GM12878 (cell line): ENCODE measurements at regions not wholly inside any gene's neighbourhood (a gene's known extent, or its start where the extent isn't known, plus 50 kb on each side); places are given as distances from the start of the nearest gene placed in this dataset.

Source experiments
- ATAC-seq: fragments of 200-7000 bp; cut with Tn5 transposase; 3 replicates; pipeline ENCODE4 v1.9.1; 2020; ENCODE audit warnings: mild to moderate bottlenecking, moderate library complexity
- BruUV-seq: library from RNA; stranded (reverse); fragments of 400-500 nt; replicated peaks from 2 replicates; lab custom pipeline; 2021; lab: Mats Ljungman, UMichigan
- CTCF ChIA-PET: fragments of 300-600 bp; sonication (Branson Sonifier 250); formaldehyde crosslinking; extraction: SDS; loops from one replicate; lab custom pipeline; 2021; ENCODE audit warnings: inconsistent platforms; lab: Yijun Ruan, JAX
- POLR2A ChIA-PET: fragments of 350-600 bp; formaldehyde crosslinking; extraction: SDS; loops from one replicate; lab custom pipeline; 2021; ENCODE audit warnings: inconsistent platforms; lab: Charles Lee
- RAD21 ChIA-PET: fragments of 300-600 bp; sonication (Branson Sonifier 250); formaldehyde crosslinking; loops from one replicate; lab custom pipeline; 2023; ENCODE audit warnings: antibody characterized with exemption; ENCODE audit not compliant: unreplicated experiment; lab: Charles Lee
- SMC1A ChIA-PET: fragments of 300-600 bp; sonication (Branson Sonifier 250); formaldehyde crosslinking; loops from one replicate; lab custom pipeline; 2023; ENCODE audit not compliant: unreplicated experiment, uncharacterized antibody; lab: Charles Lee
- DNase-seq: peaks from one replicate; pipeline ENCODE4 v3.0.0-alpha.2; 2011; ENCODE audit warnings: low read depth, low spot score
- FAIRE-seq: peaks from 3 replicates; lab custom pipeline; 2011; peaks lifted over from hg19 to GRCh38; lab: Jason Lieb, UNC
- H2AFZ ChIP-seq: 2 replicates; pipeline ENCODE4 v1.6.0; 2011; ENCODE audit warnings: low read depth, low read length, control low read depth; ENCODE audit not compliant: control insufficient read depth
- H3K27ac ChIP-seq: 2 replicates; pipeline ENCODE4 v1.5.1; 2011; ENCODE audit warnings: control low read depth; ENCODE audit not compliant: control insufficient read depth, insufficient read depth
- H3K27me3 ChIP-seq, 2 experiments: replicated peaks in 1 of 2; 2 replicates each; pipeline versions ENCODE4 v1.6.0 to v1.6.1; 2011; ENCODE audit warnings: low read length in 1 of 2; ENCODE audit not compliant: control insufficient read depth in 2 of 2, insufficient read depth in 2 of 2
- H3K36me3 ChIP-seq, 2 experiments: 2 replicates each; pipeline ENCODE4 v1.5.1; 2011; ENCODE audit warnings: low read length in 1 of 2; ENCODE audit not compliant: control insufficient read depth in 2 of 2, insufficient read depth in 2 of 2
- H3K4me1 ChIP-seq: 2 replicates; pipeline ENCODE4 v1.6.1; 2011; ENCODE audit warnings: mild to moderate bottlenecking, low read length, moderate library complexity, mixed read lengths; ENCODE audit not compliant: control insufficient read depth, insufficient read depth
- H3K4me2 ChIP-seq: 2 replicates; pipeline ENCODE4 v1.6.0; 2011; ENCODE audit warnings: control low read depth; ENCODE audit not compliant: control insufficient read depth, insufficient read depth
- H3K4me3 ChIP-seq: fragments of 200-600 bp; sonication (generic); 2 replicates; pipeline ENCODE4 v1.5.1; 2016
- H3K79me2 ChIP-seq: 2 replicates; pipeline ENCODE4 v1.6.0; 2011; ENCODE audit warnings: low read length; ENCODE audit not compliant: control insufficient read depth, insufficient read depth
- H3K9ac ChIP-seq: 2 replicates; pipeline ENCODE4 v1.8.0; 2011; ENCODE audit warnings: low read length, control low read depth, mixed read lengths; ENCODE audit not compliant: control insufficient read depth, insufficient read depth
- H3K9me3 ChIP-seq: replicated peaks from 3 replicates; pipeline ENCODE4 v1.5.1; 2011; ENCODE audit warnings: mild to moderate bottlenecking, low read length; ENCODE audit not compliant: control insufficient read depth, insufficient read depth
- H4K20me1 ChIP-seq: 2 replicates; pipeline ENCODE4 v1.6.0; 2011; ENCODE audit not compliant: control insufficient read depth, insufficient read depth
- BACH1 ChIP-seq: fragments of 450-650 bp; IDR thresholded peaks from 2 replicates; pipeline ENCODE4 v1.6.1; 2017; ENCODE audit warnings: mild to moderate bottlenecking, borderline replicate concordance
- BCL3 ChIP-seq: IDR thresholded peaks from 2 replicates; pipeline ENCODE4 v1.6.1; 2011; ENCODE audit warnings: borderline replicate concordance, low read depth, mild to moderate bottlenecking, moderate library complexity, low read length; ENCODE audit not compliant: insufficient read depth, poor library complexity, severe bottlenecking
- CBFB ChIP-seq: IDR thresholded peaks from 2 replicates; pipeline ENCODE4 v1.6.1; 2016; ENCODE audit warnings: antibody characterized with exemption, low read depth
- CEBPB ChIP-seq, 2 experiments: fragments of 150-350 bp in 1 of 2; IDR thresholded peaks; 2 replicates each; pipeline ENCODE4 v1.6.1; 2012 to 2014; ENCODE audit warnings: low read depth in 2 of 2, low read length in 2 of 2, borderline replicate concordance in 1 of 2, inconsistent platforms in 1 of 2
- DPF2 ChIP-seq: fragments of 450-650 bp; IDR thresholded peaks from 2 replicates; pipeline ENCODE4 v1.6.1; 2017; ENCODE audit warnings: mild to moderate bottlenecking
- EED ChIP-seq: sonication (generic); IDR thresholded peaks from 2 replicates; pipeline ENCODE4 v1.6.1; 2016; ENCODE audit warnings: antibody characterized with exemption, low read depth
- ELK1 ChIP-seq: IDR thresholded peaks from 2 replicates; pipeline ENCODE4 v1.6.1; 2012; ENCODE audit warnings: low read depth, low read length, improper control_type of control experiment
- HDAC6 ChIP-seq: fragments of 200-600 bp; sonication (generic); IDR thresholded peaks from one replicate; pipeline ENCODE4 v1.8.0; 2017; ENCODE audit warnings: antibody characterized with exemption; ENCODE audit not compliant: unreplicated experiment
- MEF2B ChIP-seq: fragments of 450-650 bp; IDR thresholded peaks from 2 replicates; pipeline ENCODE4 v1.6.1; 2018; ENCODE audit warnings: mild to moderate bottlenecking, moderate library complexity; ENCODE audit not compliant: partially characterized antibody, poor library complexity, severe bottlenecking
- NR2C1 ChIP-seq: fragments of 450-650 bp; IDR thresholded peaks from 2 replicates; pipeline ENCODE4 v1.6.1; 2017; ENCODE audit warnings: antibody characterized with exemption, mild to moderate bottlenecking, moderate library complexity
- RAD21 ChIP-seq: IDR thresholded peaks from 2 replicates; pipeline ENCODE4 v1.6.1; 2011; ENCODE audit warnings: mild to moderate bottlenecking, low read depth, low read length, moderate library complexity; ENCODE audit not compliant: insufficient read depth
- SMAD1 ChIP-seq: fragments of 450-650 bp; IDR thresholded peaks from 2 replicates; pipeline ENCODE4 v1.6.1; 2018; ENCODE audit warnings: mild to moderate bottlenecking, low read depth; ENCODE audit not compliant: partially characterized antibody
- SUZ12 ChIP-seq: fragments of 200-600 bp; sonication (generic); IDR thresholded peaks from one replicate; pipeline ENCODE4 v1.6.1; 2018; ENCODE audit warnings: antibody characterized with exemption, mild to moderate bottlenecking; ENCODE audit not compliant: unreplicated experiment
- TCF3 ChIP-seq: IDR thresholded peaks from 2 replicates; pipeline ENCODE4 v1.6.1; 2012; ENCODE audit warnings: low read depth, mild to moderate bottlenecking, low read length, borderline replicate concordance; ENCODE audit not compliant: insufficient read depth
- USF1 ChIP-seq: IDR thresholded peaks from 2 replicates; pipeline ENCODE4 v1.6.1; 2011; ENCODE audit warnings: borderline replicate concordance, low read depth, mild to moderate bottlenecking, moderate library complexity, mixed read lengths, low read length; ENCODE audit not compliant: insufficient read depth; ENCODE audit errors: extremely low read length
- YY1 ChIP-seq: IDR thresholded peaks from 2 replicates; pipeline ENCODE4 v1.6.1; 2011; ENCODE audit warnings: low read depth, mild to moderate bottlenecking, low read length
- ZNF592 ChIP-seq: fragments of 450-650 bp; IDR thresholded peaks from 2 replicates; pipeline ENCODE4 v1.6.1; 2017; ENCODE audit warnings: mild to moderate bottlenecking, moderate library complexity
- WGBS: methylation state at CpG from one replicate; pipeline ENCODE4 v1.1.6; 2016; ENCODE audit warnings: low lambda C conversion rate; ENCODE audit not compliant: insufficient replicate concordance, insufficient coverage; ENCODE audit errors: missing lambda C conversion rate; 5-methylcytosine and 5-hydroxymethylcytosine counted together
- in situ Hi-C: fragments of 300-500 bp; cut with MboI; formaldehyde crosslinking; loops from 9 replicates; pipeline ENCODE4 v1.14.3; 2018; ENCODE audit warnings: mixed read lengths
- intact Hi-C: fragments of 100-400 bp; cut with micrococcal nuclease; formaldehyde crosslinking; loops from one replicate; pipeline ENCODE4 v1.14.2; 2022; ENCODE audit not compliant: unreplicated experiment

GRCh38 chr13:46961719-46962118 lies 64.9 kb upstream of the HTR2A start:
- Histone ChIP-seq H3K79me2 (no peaks in the 10 kb centered on the region), H3K4me3 (no peak overlapping the region), H4K20me1 (no peaks in the 10 kb centered on the region), H3K9me3 (no peaks in the 10 kb centered on the region; the same call in 2 of the 3 replicates), H3K4me2 (peak overlapping the region; percentile 35; the same call in 1 of the 2 replicates), H3K27ac (no peak overlapping the region), H3K9ac (no peak overlapping the region), H3K36me3 (no peaks in the 10 kb centered on the region), H3K4me1 (peaks cover 16% of the 10 kb centered on the region), H3K27me3 (no peaks in the 10 kb centered on the region), H2AFZ (no peak overlapping the region)
- CTCF ChIA-PET = interaction anchor here (0.6 to 6.1 kb wide), 14 partner anchors 11 to 814 kb away, joined by 3 to 51 read pairs (median 5); no protein-coding TSS in a partner anchor
- SMC1A ChIA-PET = interaction anchor here (1.0 to 1.2 kb wide), 5 partner anchors 11 to 165 kb away, joined by 3 to 4 read pairs (median 3); partner anchors contain the start of gene ESD
- RAD21 ChIA-PET = interaction anchor here (1.4 kb wide), 1 partner anchor 814 kb away, joined by 3 read pairs; no protein-coding TSS in a partner anchor
- in situ Hi-C loops = no loop called here
- POLR2A ChIA-PET = no interaction called here
- BruUV-seq = no TSS peak
- peak; percentile 100 for ATAC-seq
- FAIRE-seq = peak; percentile 89
- 0% methylated on average over 2 of the region's 2 CpGs for WGBS
- intact Hi-C loops = loop anchor here (1.0 to 10.0 kb wide), 3 partner anchors 136 to 483 kb away; no protein-coding TSS in a partner anchor
- DNase-seq = peak; percentile 86
- no peak for TF ChIP-seq HDAC6
- peak; percentile 26; the same call in 1 of the 2 replicates for TF ChIP-seq RAD21
- TF ChIP-seq ELK1 = no peak
- peak; percentile 57; the same call in 1 of the 2 replicates for TF ChIP-seq EED
- no peak for TF ChIP-seq BACH1
- TF ChIP-seq ZNF592 = no peak
- TF ChIP-seq CBFB = no peak
- TF ChIP-seq YY1 = no peak
- TF ChIP-seq MEF2B = no peak
- TF ChIP-seq DPF2 = no peak
- no peak for TF ChIP-seq NR2C1
- no peak for TF ChIP-seq SMAD1
- no peak for TF ChIP-seq USF1
- no peak for TF ChIP-seq CEBPB (IDR thresholded peaks at IDR 0.05; ENCODE audit: borderline replicate concordance in 1 of 2, low read depth in 2 of 2, low read length in 2 of 2)
- TF ChIP-seq BCL3 = no peak
- TF ChIP-seq SUZ12 = no peak
- TF ChIP-seq TCF3 = no peak
